LNCaP clone FGC (cell line): ENCODE measurements at regions not wholly inside any gene's neighbourhood (a gene's known extent, or its start where the extent isn't known, plus 50 kb on each side); places are given as distances from the start of the nearest gene placed in this dataset.
A peak's percentile ranks its signal among the peaks of the same experiment; 100 is the strongest.

Source experiments
- DNase-seq: peaks from one replicate; pipeline ENCODE4 v3.0.0-alpha.2; 2011; ENCODE audit warnings: low read depth
- H3K4me3 ChIP-seq: 2 replicates; pipeline ENCODE4 v1.5.1; 2011; ENCODE audit warnings: mild to moderate bottlenecking, low read depth, low read length, control low read depth
- TF ChIP-seq, protein P1 (sequence below): IDR thresholded peaks from 2 replicates; pipeline ENCODE4 v1.5.1; 2012; ENCODE audit warnings: mild to moderate bottlenecking; ENCODE audit not compliant: control insufficient read depth, insufficient read depth; ENCODE audit errors: extremely low read depth

- TF ChIP-seq, protein P1, sequence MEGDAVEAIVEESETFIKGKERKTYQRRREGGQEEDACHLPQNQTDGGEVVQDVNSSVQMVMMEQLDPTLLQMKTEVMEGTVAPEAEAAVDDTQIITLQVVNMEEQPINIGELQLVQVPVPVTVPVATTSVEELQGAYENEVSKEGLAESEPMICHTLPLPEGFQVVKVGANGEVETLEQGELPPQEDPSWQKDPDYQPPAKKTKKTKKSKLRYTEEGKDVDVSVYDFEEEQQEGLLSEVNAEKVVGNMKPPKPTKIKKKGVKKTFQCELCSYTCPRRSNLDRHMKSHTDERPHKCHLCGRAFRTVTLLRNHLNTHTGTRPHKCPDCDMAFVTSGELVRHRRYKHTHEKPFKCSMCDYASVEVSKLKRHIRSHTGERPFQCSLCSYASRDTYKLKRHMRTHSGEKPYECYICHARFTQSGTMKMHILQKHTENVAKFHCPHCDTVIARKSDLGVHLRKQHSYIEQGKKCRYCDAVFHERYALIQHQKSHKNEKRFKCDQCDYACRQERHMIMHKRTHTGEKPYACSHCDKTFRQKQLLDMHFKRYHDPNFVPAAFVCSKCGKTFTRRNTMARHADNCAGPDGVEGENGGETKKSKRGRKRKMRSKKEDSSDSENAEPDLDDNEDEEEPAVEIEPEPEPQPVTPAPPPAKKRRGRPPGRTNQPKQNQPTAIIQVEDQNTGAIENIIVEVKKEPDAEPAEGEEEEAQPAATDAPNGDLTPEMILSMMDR: no peak
- DNase-seq: no peak
- H3K4me3 ChIP-seq: no peak overlapping the region
Observed at GRCh38 chrX:17266136-17266535, 108.9 kb upstream of the NHS start.

DNA sequence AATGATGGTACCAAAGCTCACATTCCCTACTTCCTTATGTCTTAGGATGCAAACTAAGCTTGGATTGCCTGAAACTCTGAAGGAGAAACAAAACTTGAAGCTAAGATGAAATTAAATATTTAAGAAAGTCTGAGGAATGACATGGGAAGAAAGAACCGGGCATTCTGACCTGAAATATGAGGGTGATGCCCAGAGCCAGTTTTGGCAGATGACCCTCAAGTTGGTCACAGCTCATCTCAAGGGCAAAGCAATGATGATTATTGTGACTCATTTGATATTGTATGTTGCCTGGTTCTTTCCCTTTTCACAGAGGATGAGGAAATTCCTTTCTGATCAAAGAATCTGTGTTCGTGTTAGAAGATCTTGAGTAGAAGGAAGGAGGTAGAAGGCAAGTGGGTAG lies 96.0 kb upstream of the NHS start:
- TF ChIP-seq, protein P1: no peak
- no peak for DNase-seq
- no peak overlapping the region for H3K4me3 ChIP-seq

DNA sequence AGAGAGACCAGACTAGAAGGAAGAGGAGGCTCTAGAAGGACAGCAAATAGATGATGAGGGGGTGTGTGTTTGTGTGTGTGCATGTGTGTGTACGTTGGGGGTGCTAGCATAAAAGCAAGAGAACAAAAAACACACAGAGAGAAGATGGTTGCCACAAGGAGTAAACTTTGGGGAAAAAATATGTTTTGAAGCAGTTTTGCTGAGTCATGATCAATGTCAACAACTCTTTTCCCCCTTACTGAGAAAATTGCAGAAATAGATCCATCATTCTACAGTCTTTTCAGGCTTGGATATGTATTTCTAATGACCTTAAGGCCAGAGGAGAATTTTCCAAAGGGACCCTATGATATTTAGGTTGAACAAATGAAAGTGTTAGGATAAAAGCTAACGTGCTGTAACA lies 89.0 kb upstream of the NHS start:
- TF ChIP-seq, protein P1: no peak
- H3K4me3 ChIP-seq: no peak overlapping the region
- no peak for DNase-seq

- DNase-seq: peak; percentile 75
- no peak overlapping the region for H3K4me3 ChIP-seq
- TF ChIP-seq, protein P1: no peak
Observed at GRCh38 chrX:17291171-17291900, 83.7 kb upstream of the NHS start.

DNA sequence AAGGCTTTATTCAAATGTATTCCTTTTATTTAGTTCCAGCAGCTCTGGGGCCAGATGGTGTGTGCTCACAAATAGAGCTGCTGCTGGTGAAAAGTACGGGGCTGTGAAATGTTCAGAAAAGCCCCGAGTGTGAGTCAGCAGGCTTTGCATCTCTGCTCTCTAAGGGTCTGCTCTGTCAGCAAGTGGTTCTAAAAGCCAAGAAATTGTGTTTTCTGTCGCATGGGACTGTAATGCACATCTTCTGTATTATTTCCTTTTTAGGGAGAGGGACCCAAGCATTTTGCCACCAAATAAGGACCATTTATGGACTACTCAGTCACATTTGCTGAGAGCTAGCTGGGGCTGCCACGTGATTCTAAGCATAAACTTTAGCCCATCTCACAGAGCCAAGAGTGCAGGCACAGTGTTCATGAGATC lies 82.9 kb upstream of the NHS start:
- TF ChIP-seq, protein P1: no peak
- H3K4me3 ChIP-seq: no peak overlapping the region
- no peak for DNase-seq

DNA sequence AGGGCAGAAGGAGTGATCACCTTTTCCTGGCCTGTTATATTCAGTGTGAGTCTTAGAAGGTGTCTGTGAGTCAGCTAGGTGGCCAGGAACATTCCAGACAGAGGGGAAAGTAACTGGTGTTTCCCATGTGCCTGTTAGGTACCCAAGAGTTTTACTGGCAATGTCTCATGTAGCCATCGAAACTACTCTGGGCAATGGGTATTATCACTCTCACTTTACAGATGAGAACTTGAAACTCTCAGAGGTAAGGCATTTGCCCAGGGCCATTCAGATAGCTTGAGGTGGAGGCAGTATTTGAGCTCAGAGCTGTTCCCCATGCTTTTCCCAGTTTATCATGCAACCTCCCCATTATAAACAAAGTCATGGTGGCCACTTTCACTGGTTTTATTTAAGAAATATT lies 80.4 kb upstream of the NHS start:
- no peak for DNase-seq
- H3K4me3 ChIP-seq: no peak overlapping the region
- TF ChIP-seq, protein P1: no peak

DNA sequence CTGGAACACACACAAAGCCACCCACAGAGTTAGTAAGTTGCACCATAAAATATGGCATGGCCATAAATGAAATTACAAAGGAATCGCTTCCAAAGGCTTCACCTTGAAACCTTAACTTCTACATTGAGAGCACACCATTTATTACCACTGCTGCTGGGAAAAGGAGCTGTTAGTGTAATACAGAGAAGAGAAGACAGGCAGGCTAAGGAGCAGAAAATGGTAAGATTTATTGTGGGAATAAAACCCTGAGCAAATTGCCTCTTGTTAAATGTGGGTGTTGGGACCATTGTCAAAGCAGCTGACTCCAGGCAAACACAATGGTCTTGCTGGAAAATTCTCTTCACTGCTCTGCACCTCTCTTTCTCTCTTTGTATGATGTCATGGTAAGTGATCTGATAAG lies 79.2 kb upstream of the NHS start:
- TF ChIP-seq, protein P1: no peak

More for the DNA sequence above, 79.2 kb upstream of the NHS start:
- H3K4me3 ChIP-seq: no peak overlapping the region
- DNase-seq: no peak
